ENCODE measurements at regions not wholly inside any gene's neighbourhood (a gene's known extent, or its start where the extent isn't known, plus 50 kb on each side); places are given as distances from the start of the nearest gene placed in this dataset.

DNA sequence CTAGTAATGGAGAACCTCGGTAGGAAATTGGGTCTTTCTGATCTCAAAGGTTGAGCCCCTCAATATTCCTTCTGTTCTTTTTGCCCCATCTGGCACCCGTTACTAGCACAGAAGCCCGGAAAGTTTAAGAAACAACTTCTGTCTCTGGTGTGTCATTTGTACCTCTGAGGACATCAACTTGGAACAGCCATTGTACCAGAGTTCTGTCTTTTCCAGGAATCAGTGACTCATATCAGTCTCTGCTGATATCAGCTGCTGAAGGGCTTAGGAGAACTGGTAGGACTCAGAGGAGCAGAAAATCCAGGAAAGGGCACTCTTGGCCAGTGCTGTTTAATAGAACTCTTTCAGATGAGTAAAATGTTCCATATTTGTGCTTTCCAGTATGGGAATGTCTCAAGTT is 78.3 kb upstream of the CHD6 start:
- DNase-seq (no peak), ATAC-seq (no peak)
- Mint-ChIP-seq H3K27me3 (no peaks in the 10 kb centered on the region), H3K4me1 (ENCODE audit: low read depth) (peaks cover 15% of the 10 kb centered on the region), H3K27ac (no peak overlapping the region), H3K9me3 (no peaks in the 10 kb centered on the region), H3K36me3 (ENCODE audit: low read depth) (no peaks in the 10 kb centered on the region), H3K4me3 (no peak overlapping the region)
- ChIA-PET POLR2A (no interaction called here), CTCF (interaction anchor here (0.8 to 2.3 kb wide), 6 partner anchors 10 to 1712 kb away, joined by 3 to 11 read pairs (median 4); no protein-coding TSS in a partner anchor)
- TF ChIP-seq, protein P1, sequence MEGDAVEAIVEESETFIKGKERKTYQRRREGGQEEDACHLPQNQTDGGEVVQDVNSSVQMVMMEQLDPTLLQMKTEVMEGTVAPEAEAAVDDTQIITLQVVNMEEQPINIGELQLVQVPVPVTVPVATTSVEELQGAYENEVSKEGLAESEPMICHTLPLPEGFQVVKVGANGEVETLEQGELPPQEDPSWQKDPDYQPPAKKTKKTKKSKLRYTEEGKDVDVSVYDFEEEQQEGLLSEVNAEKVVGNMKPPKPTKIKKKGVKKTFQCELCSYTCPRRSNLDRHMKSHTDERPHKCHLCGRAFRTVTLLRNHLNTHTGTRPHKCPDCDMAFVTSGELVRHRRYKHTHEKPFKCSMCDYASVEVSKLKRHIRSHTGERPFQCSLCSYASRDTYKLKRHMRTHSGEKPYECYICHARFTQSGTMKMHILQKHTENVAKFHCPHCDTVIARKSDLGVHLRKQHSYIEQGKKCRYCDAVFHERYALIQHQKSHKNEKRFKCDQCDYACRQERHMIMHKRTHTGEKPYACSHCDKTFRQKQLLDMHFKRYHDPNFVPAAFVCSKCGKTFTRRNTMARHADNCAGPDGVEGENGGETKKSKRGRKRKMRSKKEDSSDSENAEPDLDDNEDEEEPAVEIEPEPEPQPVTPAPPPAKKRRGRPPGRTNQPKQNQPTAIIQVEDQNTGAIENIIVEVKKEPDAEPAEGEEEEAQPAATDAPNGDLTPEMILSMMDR (IDR thresholded peaks at IDR 0.05), result no peak
- intact Hi-C loops (cut with micrococcal nuclease), result no loop called here

DNA sequence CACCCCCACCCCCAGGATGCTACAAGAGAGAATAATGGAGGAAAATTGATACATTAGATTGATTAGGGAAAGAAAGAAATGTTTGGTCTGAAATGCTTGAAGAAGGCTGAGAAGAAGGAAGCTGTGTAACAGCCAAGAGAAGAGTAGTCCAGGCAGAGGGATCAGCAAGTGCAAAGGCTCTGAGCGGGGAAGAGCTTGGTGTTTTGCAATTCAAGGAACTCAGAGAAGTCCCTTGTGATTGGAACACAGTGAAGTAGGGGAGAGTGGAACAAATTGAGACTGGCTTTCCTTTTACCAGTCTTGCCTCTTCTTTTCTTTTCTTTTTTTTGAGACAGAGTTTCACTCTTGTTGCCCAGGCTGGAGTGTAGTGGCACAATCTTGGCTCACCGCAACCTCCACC is 76.6 kb upstream of the CHD6 start:
- Mint-ChIP-seq H3K9me3 (no peaks in the 10 kb centered on the region), H3K4me1 (ENCODE audit: low read depth) (peaks cover 15% of the 10 kb centered on the region), H3K36me3 (ENCODE audit: low read depth) (no peaks in the 10 kb centered on the region), H3K4me3 (peak overlapping the region; percentile 90), H3K27me3 (no peaks in the 10 kb centered on the region), H3K27ac (peak overlapping the region; percentile 0)
- no peak for ATAC-seq
- ChIA-PET CTCF (no interaction called here), POLR2A (no interaction called here)
- DNase-seq, result no peak
- TF ChIP-seq, protein P1 (IDR thresholded peaks at IDR 0.05), result no peak
- intact Hi-C loops (cut with micrococcal nuclease), result no loop called here

- intact Hi-C loops (cut with micrococcal nuclease), result no loop called here
- Mint-ChIP-seq H3K9me3 (no peaks in the 10 kb centered on the region), H3K4me3 (peak overlapping the region; percentile 90), H3K27ac (peak overlapping the region; percentile 92), H3K36me3 (ENCODE audit: low read depth) (no peaks in the 10 kb centered on the region), H3K4me1 (ENCODE audit: low read depth) (peaks cover 15% of the 10 kb centered on the region), H3K27me3 (peaks cover 2% of the 10 kb centered on the region)
- ChIA-PET POLR2A (interaction anchor here (0.7 to 1.4 kb wide), 9 partner anchors 10 to 376 kb away, joined by 3 to 5 read pairs (median 3); partner anchors contain the start of genes CHD6 and ZHX3), CTCF (interaction anchor here (0.7 to 1.9 kb wide), 4 partner anchors 10 to 273 kb away, joined by 3 to 5 read pairs (median 4); partner anchors contain the start of gene CHD6)
- DNase-seq, result peak; percentile 88
- TF ChIP-seq, protein P1 (IDR thresholded peaks at IDR 0.05), result peak; percentile 68
- peak; percentile 90 for ATAC-seq
Measured at GRCh38 chr20:41693136-41693979, 75.2 kb upstream of the CHD6 start.

DNA sequence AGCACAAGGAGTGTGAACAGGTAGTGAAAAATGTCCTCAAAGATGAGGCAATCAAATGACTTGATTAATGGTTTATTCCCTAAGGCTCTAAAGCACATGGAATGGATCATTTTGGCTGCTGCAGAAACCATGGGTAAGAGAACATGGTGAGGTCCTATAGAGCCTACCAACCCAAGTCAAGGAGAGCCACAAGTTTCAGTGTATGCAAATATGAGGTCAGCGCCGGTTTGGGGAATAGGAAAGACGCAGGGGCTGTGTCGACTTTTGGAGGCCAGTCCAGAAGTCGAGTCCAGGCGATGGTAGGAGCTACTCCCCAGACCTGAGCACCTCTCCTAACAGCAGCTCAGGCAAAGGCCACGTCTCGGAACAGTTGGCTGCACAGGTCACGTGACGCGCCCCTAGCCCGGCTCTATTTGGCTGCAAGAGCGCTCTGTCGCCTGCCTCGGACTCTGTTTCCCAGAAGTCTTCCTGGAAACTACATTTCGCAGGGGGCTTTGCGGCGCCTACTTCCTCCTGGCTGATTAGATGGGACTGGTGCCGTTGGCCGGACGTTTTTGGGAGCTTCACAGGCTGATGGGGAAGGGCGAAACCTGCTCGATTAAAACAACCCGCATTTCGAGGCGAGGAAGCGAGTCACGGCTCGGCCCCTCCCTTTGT is 74.4 kb upstream of the CHD6 start:
- Mint-ChIP-seq H3K27me3 (peaks cover 2% of the 10 kb centered on the region), H3K4me3 (peak overlapping the region; percentile 90), H3K27ac (peak overlapping the region; percentile 92), H3K9me3 (no peaks in the 10 kb centered on the region), H3K4me1 (ENCODE audit: low read depth) (peaks cover 14% of the 10 kb centered on the region), H3K36me3 (ENCODE audit: low read depth) (no peaks in the 10 kb centered on the region)
- POLR2A ChIA-PET, result interaction anchor here (0.8 to 1.4 kb wide), 7 partner anchors 10 to 376 kb away, joined by 3 to 5 read pairs (median 3); partner anchors contain the start of genes CHD6 and ZHX3
- peak; percentile 57 for ATAC-seq
- CTCF ChIA-PET, result interaction anchor here (0.7 to 1.9 kb wide), 4 partner anchors 11 to 272 kb away, joined by 3 to 5 read pairs (median 4); partner anchors contain the start of gene CHD6
- intact Hi-C loops (cut with micrococcal nuclease), result no loop called here
- TF ChIP-seq, protein P1 (IDR thresholded peaks at IDR 0.05), result no peak
- peak; percentile 87 for DNase-seq
